ENCODE measurements at regions not wholly inside any gene's neighbourhood (a gene's known extent, or its start where the extent isn't known, plus 50 kb on each side); places are given as distances from the start of the nearest gene placed in this dataset.

- intact Hi-C loops (cut with micrococcal nuclease; ENCODE audit: unreplicated experiment) = no loop called here
- Histone ChIP-seq H3K9me2 (ENCODE audit: insufficient read depth) (no peaks in the 10 kb centered on the region), H3K4me3 (no peak overlapping the region), H3K4me1 (replicated peaks; ENCODE audit: insufficient read depth) (no peaks in the 10 kb centered on the region), H3K36me3 (ENCODE audit: low read depth) (no peaks in the 10 kb centered on the region), H3K9me3 (ENCODE audit: insufficient read depth, low read depth) (no peaks in the 10 kb centered on the region), H3K79me2 (ENCODE audit: low read depth) (no peaks in the 10 kb centered on the region), H4K20me1 (ENCODE audit: insufficient read depth) (no peaks in the 10 kb centered on the region), H3K4me2 (no peak overlapping the region), H2AFZ (no peak overlapping the region), H3F3A (ENCODE audit: insufficient read depth, low read depth) (no peaks in the 10 kb centered on the region), H3K27me3 (ENCODE audit: insufficient read depth, low read depth) (no peaks in the 10 kb centered on the region), H3K27ac (no peak overlapping the region)
- no TSS peak for BruUV-seq (replicated peaks)
- ChIA-PET CTCF (no interaction called here), POLR2A (ENCODE audit: unreplicated experiment) (no interaction called here)
- no peak for TF ChIP-seq CTCF (conservative IDR thresholded peaks at IDR 0.05)
- no peak for TF ChIP-seq EZH2 (IDR thresholded peaks at IDR 0.05; ENCODE audit: low read depth)
- no peak for DNase-seq
These were observed 378.4 kb downstream of the MEI4 start for GRCh38 chr6:78031228-78031627.

GRCh38 chr6:78059171-78059570, 406.3 kb downstream of the MEI4 start:
- no peak for DNase-seq
- no peak overlapping the region for H3K27ac ChIP-seq
- H3F3A ChIP-seq (ENCODE audit: insufficient read depth, low read depth) = no peaks in the 10 kb centered on the region
- H3K4me1 ChIP-seq (replicated peaks; ENCODE audit: insufficient read depth) = no peaks in the 10 kb centered on the region
- POLR2A ChIA-PET (ENCODE audit: unreplicated experiment) = no interaction called here
- H3K9me2 ChIP-seq (ENCODE audit: insufficient read depth) = no peaks in the 10 kb centered on the region
- no peak overlapping the region for H2AFZ ChIP-seq
- BruUV-seq (replicated peaks) = no TSS peak
- H4K20me1 ChIP-seq (ENCODE audit: insufficient read depth) = no peaks in the 10 kb centered on the region
- H3K4me3 ChIP-seq = no peak overlapping the region
- H3K36me3 ChIP-seq (ENCODE audit: low read depth) = no peaks in the 10 kb centered on the region
- H3K27me3 ChIP-seq (ENCODE audit: insufficient read depth, low read depth) = no peaks in the 10 kb centered on the region
- no peaks in the 10 kb centered on the region for H3K79me2 ChIP-seq (ENCODE audit: low read depth)
- H3K4me2 ChIP-seq = no peak overlapping the region
- intact Hi-C loops (cut with micrococcal nuclease; ENCODE audit: unreplicated experiment) = no loop called here
- TF ChIP-seq CTCF (conservative IDR thresholded peaks at IDR 0.05) (no peak), EZH2 (IDR thresholded peaks at IDR 0.05; ENCODE audit: low read depth) (no peak)
- CTCF ChIA-PET = no interaction called here
- H3K9me3 ChIP-seq (ENCODE audit: insufficient read depth, low read depth) = no peaks in the 10 kb centered on the region

- Histone ChIP-seq H3F3A (ENCODE audit: insufficient read depth, low read depth) (no peaks in the 10 kb centered on the region), H3K4me2 (no peak overlapping the region), H2AFZ (no peak overlapping the region), H4K20me1 (ENCODE audit: insufficient read depth) (no peaks in the 10 kb centered on the region), H3K27me3 (ENCODE audit: insufficient read depth, low read depth) (no peaks in the 10 kb centered on the region), H3K4me3 (no peak overlapping the region), H3K36me3 (ENCODE audit: low read depth) (no peaks in the 10 kb centered on the region), H3K4me1 (replicated peaks; ENCODE audit: insufficient read depth) (no peaks in the 10 kb centered on the region), H3K79me2 (ENCODE audit: low read depth) (no peaks in the 10 kb centered on the region), H3K9me2 (ENCODE audit: insufficient read depth) (no peaks in the 10 kb centered on the region), H3K27ac (no peak overlapping the region), H3K9me3 (ENCODE audit: insufficient read depth, low read depth) (no peaks in the 10 kb centered on the region)
- intact Hi-C loops (cut with micrococcal nuclease; ENCODE audit: unreplicated experiment) = no loop called here
- no peak for TF ChIP-seq EZH2 (IDR thresholded peaks at IDR 0.05; ENCODE audit: low read depth)
- TF ChIP-seq CTCF (conservative IDR thresholded peaks at IDR 0.05) = no peak
- POLR2A ChIA-PET (ENCODE audit: unreplicated experiment) = no interaction called here
- CTCF ChIA-PET = no interaction called here
- no TSS peak for BruUV-seq (replicated peaks)
- DNase-seq = no peak
These were observed 410.2 kb downstream of the MEI4 start for GRCh38 chr6:78062993-78063392.

Data from PC-9 (cell line).